ENCODE measurements at regions not wholly inside any gene's neighbourhood (a gene's known extent, or its start where the extent isn't known, plus 50 kb on each side); places are given as distances from the start of the nearest gene placed in this dataset.

- no peak overlapping the region for H3K9ac ChIP-seq (ENCODE audit: low read length in 5 of 5)
- H3K4me1 ChIP-seq (ENCODE audit: control insufficient read depth in 5 of 5, insufficient read depth in 5 of 5, low read length in 5 of 5): no peaks in the 10 kb centered on the region
- H3K27me3 ChIP-seq (ENCODE audit: control insufficient read depth in 5 of 5, insufficient read depth in 4 of 5, low read length in 5 of 5): no peaks in the 10 kb centered on the region
- peaks cover 0 to 11% (median 0%) of the 10 kb centered on the region in 5 donors for H3K9me3 ChIP-seq (ENCODE audit: control insufficient read depth in 5 of 5, low read length in 5 of 5)
- H3K36me3 ChIP-seq (ENCODE audit: control insufficient read depth in 5 of 5, insufficient read depth in 5 of 5, low read length in 5 of 5): no peaks in the 10 kb centered on the region
- H3K27ac ChIP-seq (ENCODE audit: low read depth, low read length): no peak overlapping the region
- H3K4me3 ChIP-seq (ENCODE audit: low read depth in 1 of 5, low read length in 5 of 5): no peak overlapping the region
Measured at GRCh38 chr6:165119231-165120020, 190.0 kb downstream of the C6orf118 start.

- H3K27ac ChIP-seq (ENCODE audit: low read depth, low read length): no peak overlapping the region
- no peaks in the 10 kb centered on the region for H3K4me1 ChIP-seq (ENCODE audit: control insufficient read depth in 5 of 5, insufficient read depth in 5 of 5, low read length in 5 of 5)
- H3K27me3 ChIP-seq (ENCODE audit: control insufficient read depth in 5 of 5, insufficient read depth in 4 of 5, low read length in 5 of 5): no peaks in the 10 kb centered on the region
- H3K36me3 ChIP-seq (ENCODE audit: control insufficient read depth in 5 of 5, insufficient read depth in 5 of 5, low read length in 5 of 5): no peaks in the 10 kb centered on the region
- peaks cover 0 to 14% (median 0%) of the 10 kb centered on the region in 5 donors for H3K9me3 ChIP-seq (ENCODE audit: control insufficient read depth in 5 of 5, low read length in 5 of 5)
- H3K4me3 ChIP-seq (ENCODE audit: low read depth in 1 of 5, low read length in 5 of 5): no peak overlapping the region
- no peak overlapping the region for H3K9ac ChIP-seq (ENCODE audit: low read length in 5 of 5)
Measured at GRCh38 chr6:165118736-165119135, 190.7 kb downstream of the C6orf118 start.

- no peaks in the 10 kb centered on the region for H3K27me3 ChIP-seq (ENCODE audit: control insufficient read depth in 5 of 5, insufficient read depth in 4 of 5, low read length in 5 of 5)
- H3K27ac ChIP-seq (ENCODE audit: low read depth, low read length): no peak overlapping the region
- H3K4me1 ChIP-seq (ENCODE audit: control insufficient read depth in 5 of 5, insufficient read depth in 5 of 5, low read length in 5 of 5): no peaks in the 10 kb centered on the region
- no peaks in the 10 kb centered on the region for H3K36me3 ChIP-seq (ENCODE audit: control insufficient read depth in 5 of 5, insufficient read depth in 5 of 5, low read length in 5 of 5)
- H3K9me3 ChIP-seq (ENCODE audit: control insufficient read depth in 5 of 5, low read length in 5 of 5): peaks cover 0 to 15% (median 2%) of the 10 kb centered on the region in 5 donors
- no peak overlapping the region for H3K4me3 ChIP-seq (ENCODE audit: low read depth in 1 of 5, low read length in 5 of 5)
- no peak overlapping the region for H3K9ac ChIP-seq (ENCODE audit: low read length in 5 of 5)
Measured at GRCh38 chr6:165117806-165118205, 191.6 kb downstream of the C6orf118 start.

- no peak overlapping the region for H3K4me3 ChIP-seq (ENCODE audit: low read depth in 1 of 5, low read length in 5 of 5)
- peaks cover 0 to 12% (median 3%) of the 10 kb centered on the region in 5 donors for H3K9me3 ChIP-seq (ENCODE audit: control insufficient read depth in 5 of 5, low read length in 5 of 5)
- H3K4me1 ChIP-seq (ENCODE audit: control insufficient read depth in 5 of 5, insufficient read depth in 5 of 5, low read length in 5 of 5): no peaks in the 10 kb centered on the region
- H3K27ac ChIP-seq (ENCODE audit: low read depth, low read length): no peak overlapping the region
- H3K27me3 ChIP-seq (ENCODE audit: control insufficient read depth in 5 of 5, insufficient read depth in 4 of 5, low read length in 5 of 5): no peaks in the 10 kb centered on the region
- H3K9ac ChIP-seq (ENCODE audit: low read length in 5 of 5): no peak overlapping the region
- H3K36me3 ChIP-seq (ENCODE audit: control insufficient read depth in 5 of 5, insufficient read depth in 5 of 5, low read length in 5 of 5): no peaks in the 10 kb centered on the region
Measured at GRCh38 chr6:165117121-165117520, 192.3 kb downstream of the C6orf118 start.

GRCh38 chr6:165110860-165111259 is 198.5 kb downstream of the C6orf118 start:
- Histone ChIP-seq H3K4me3 (ENCODE audit: low read depth in 1 of 5, low read length in 5 of 5) (no peak overlapping the region), H3K36me3 (ENCODE audit: control insufficient read depth in 5 of 5, insufficient read depth in 5 of 5, low read length in 5 of 5) (no peaks in the 10 kb centered on the region), H3K4me1 (ENCODE audit: control insufficient read depth in 5 of 5, insufficient read depth in 5 of 5, low read length in 5 of 5) (no peaks in the 10 kb centered on the region), H3K9me3 (ENCODE audit: control insufficient read depth in 5 of 5, low read length in 5 of 5) (peaks cover 0 to 9% (median 3%) of the 10 kb centered on the region in 5 donors), H3K27me3 (ENCODE audit: control insufficient read depth in 5 of 5, insufficient read depth in 4 of 5, low read length in 5 of 5) (no peaks in the 10 kb centered on the region), H3K9ac (ENCODE audit: low read length in 5 of 5) (no peak overlapping the region), H3K27ac (ENCODE audit: low read depth, low read length) (no peak overlapping the region)

GRCh38 chr6:165109011-165109410 is 200.4 kb downstream of the C6orf118 start:
- H3K4me1 ChIP-seq (ENCODE audit: control insufficient read depth in 5 of 5, insufficient read depth in 5 of 5, low read length in 5 of 5): no peaks in the 10 kb centered on the region
- peaks cover 0 to 6% (median 3%) of the 10 kb centered on the region in 5 donors for H3K9me3 ChIP-seq (ENCODE audit: control insufficient read depth in 5 of 5, low read length in 5 of 5)
- H3K9ac ChIP-seq (ENCODE audit: low read length in 5 of 5): no peak overlapping the region
- H3K27me3 ChIP-seq (ENCODE audit: control insufficient read depth in 5 of 5, insufficient read depth in 4 of 5, low read length in 5 of 5): no peaks in the 10 kb centered on the region
- no peaks in the 10 kb centered on the region for H3K36me3 ChIP-seq (ENCODE audit: control insufficient read depth in 5 of 5, insufficient read depth in 5 of 5, low read length in 5 of 5)
- H3K4me3 ChIP-seq (ENCODE audit: low read depth in 1 of 5, low read length in 5 of 5): no peak overlapping the region
- no peak overlapping the region for H3K27ac ChIP-seq (ENCODE audit: low read depth, low read length)

GRCh38 chr6:165106261-165106660 is 203.1 kb downstream of the C6orf118 start:
- H3K9ac ChIP-seq (ENCODE audit: low read length in 5 of 5): no peak overlapping the region
- H3K27ac ChIP-seq (ENCODE audit: low read depth, low read length): no peak overlapping the region
- H3K4me3 ChIP-seq (ENCODE audit: low read depth in 1 of 5, low read length in 5 of 5): no peak overlapping the region
- H3K4me1 ChIP-seq (ENCODE audit: control insufficient read depth in 5 of 5, insufficient read depth in 5 of 5, low read length in 5 of 5): no peaks in the 10 kb centered on the region
- H3K27me3 ChIP-seq (ENCODE audit: control insufficient read depth in 5 of 5, insufficient read depth in 4 of 5, low read length in 5 of 5): no peaks in the 10 kb centered on the region
- peaks cover 0 to 4% (median 0%) of the 10 kb centered on the region in 5 donors for H3K9me3 ChIP-seq (ENCODE audit: control insufficient read depth in 5 of 5, low read length in 5 of 5)
- no peaks in the 10 kb centered on the region for H3K36me3 ChIP-seq (ENCODE audit: control insufficient read depth in 5 of 5, insufficient read depth in 5 of 5, low read length in 5 of 5)

- Histone ChIP-seq H3K9me3 (ENCODE audit: control insufficient read depth in 5 of 5, low read length in 5 of 5) (peaks cover 5 to 40% (median 15%) of the 10 kb centered on the region in 5 donors), H3K36me3 (ENCODE audit: control insufficient read depth in 5 of 5, insufficient read depth in 5 of 5, low read length in 5 of 5) (no peaks in the 10 kb centered on the region), H3K27ac (ENCODE audit: low read depth, low read length) (no peak overlapping the region), H3K4me3 (ENCODE audit: low read depth in 1 of 5, low read length in 5 of 5) (peak overlapping the region in 1 of 5 donors; percentile 4), H3K27me3 (ENCODE audit: control insufficient read depth in 5 of 5, insufficient read depth in 4 of 5, low read length in 5 of 5) (no peaks in the 10 kb centered on the region), H3K4me1 (ENCODE audit: control insufficient read depth in 5 of 5, insufficient read depth in 5 of 5, low read length in 5 of 5) (no peaks in the 10 kb centered on the region), H3K9ac (ENCODE audit: low read length in 5 of 5) (no peak overlapping the region)
Measured at GRCh38 chr6:165098165-165098564, 211.2 kb downstream of the C6orf118 start.

- no peaks in the 10 kb centered on the region for H3K27me3 ChIP-seq (ENCODE audit: control insufficient read depth in 5 of 5, insufficient read depth in 4 of 5, low read length in 5 of 5)
- H3K36me3 ChIP-seq (ENCODE audit: control insufficient read depth in 5 of 5, insufficient read depth in 5 of 5, low read length in 5 of 5): no peaks in the 10 kb centered on the region
- no peak overlapping the region for H3K27ac ChIP-seq (ENCODE audit: low read depth, low read length)
- peaks cover 5 to 37% (median 15%) of the 10 kb centered on the region in 5 donors for H3K9me3 ChIP-seq (ENCODE audit: control insufficient read depth in 5 of 5, low read length in 5 of 5)
- no peak overlapping the region for H3K9ac ChIP-seq (ENCODE audit: low read length in 5 of 5)
- no peaks in the 10 kb centered on the region for H3K4me1 ChIP-seq (ENCODE audit: control insufficient read depth in 5 of 5, insufficient read depth in 5 of 5, low read length in 5 of 5)
- H3K4me3 ChIP-seq (ENCODE audit: low read depth in 1 of 5, low read length in 5 of 5): no peak overlapping the region
Measured at GRCh38 chr6:165096868-165097267, 212.5 kb downstream of the C6orf118 start.

- Histone ChIP-seq H3K9ac (ENCODE audit: low read length in 5 of 5) (no peak overlapping the region), H3K27ac (ENCODE audit: low read depth, low read length) (no peak overlapping the region), H3K9me3 (ENCODE audit: control insufficient read depth in 5 of 5, low read length in 5 of 5) (peaks cover 5 to 37% (median 15%) of the 10 kb centered on the region in 5 donors), H3K4me3 (ENCODE audit: low read depth in 1 of 5, low read length in 5 of 5) (no peak overlapping the region), H3K4me1 (ENCODE audit: control insufficient read depth in 5 of 5, insufficient read depth in 5 of 5, low read length in 5 of 5) (no peaks in the 10 kb centered on the region), H3K27me3 (ENCODE audit: control insufficient read depth in 5 of 5, insufficient read depth in 4 of 5, low read length in 5 of 5) (no peaks in the 10 kb centered on the region), H3K36me3 (ENCODE audit: control insufficient read depth in 5 of 5, insufficient read depth in 5 of 5, low read length in 5 of 5) (no peaks in the 10 kb centered on the region)
Measured at GRCh38 chr6:165096209-165096608, 213.2 kb downstream of the C6orf118 start.

Data from subcutaneous abdominal adipose tissue (tissue), 5 donors.